ENCODE measurements at regions not wholly inside any gene's neighbourhood (a gene's known extent, or its start where the extent isn't known, plus 50 kb on each side); places are given as distances from the start of the nearest gene placed in this dataset.

GRCh38 chr10:124329941-124330340 lies 88.8 kb downstream of the OAT start:
- WGBS, 2 donors (ENCODE audit: low coverage in 1 of 2): 60 to 71% methylated on average over 1 to 2 of the region's 5 CpGs

GRCh38 chr10:124329362-124329761 lies 89.4 kb downstream of the OAT start:
- 100% methylated on average over 1 of the region's 1 CpG; no CpG with 5 or more reads in 1 of the 2 donors for WGBS, 2 donors (ENCODE audit: low coverage in 1 of 2)
- H3K4me3 ChIP-seq: no peak overlapping the region
- ATAC-seq: no peak
- no peaks in the 10 kb centered on the region for H3K4me1 ChIP-seq
- TF ChIP-seq POLR2AphosphoS5 (IDR thresholded peaks at IDR 0.05): no peak
- TF ChIP-seq CTCF (IDR thresholded peaks at IDR 0.05): no peak
- TF ChIP-seq EP300 (IDR thresholded peaks at IDR 0.05): no peak
- no peak for TF ChIP-seq POLR2A (IDR thresholded peaks at IDR 0.05)
- no peaks in the 10 kb centered on the region for H3K36me3 ChIP-seq
- H3K27ac ChIP-seq: no peak overlapping the region
- H3K27me3 ChIP-seq: no peaks in the 10 kb centered on the region
- peaks cover 0 to 6% (median 0%) of the 10 kb centered on the region in 3 donors for H3K9me3 ChIP-seq

More at GRCh38 chr10:124329941-124330340, 88.8 kb downstream of the OAT start:
- Histone ChIP-seq H3K9me3 (peaks cover 0 to 6% (median 0%) of the 10 kb centered on the region in 3 donors), H3K4me1 (no peaks in the 10 kb centered on the region), H3K27me3 (no peaks in the 10 kb centered on the region), H3K4me3 (no peak overlapping the region), H3K36me3 (no peaks in the 10 kb centered on the region), H3K27ac (no peak overlapping the region)
- no peak for ATAC-seq
- TF ChIP-seq EP300 (IDR thresholded peaks at IDR 0.05) (no peak), POLR2A (IDR thresholded peaks at IDR 0.05) (no peak), POLR2AphosphoS5 (IDR thresholded peaks at IDR 0.05) (no peak), CTCF (IDR thresholded peaks at IDR 0.05) (no peak)

GRCh38 chr10:124328477-124329220 lies 90.1 kb downstream of the OAT start:
- 80% methylated on average over 1 to 5 of the region's 10 CpGs for WGBS, 2 donors (ENCODE audit: low coverage in 1 of 2)
- H3K36me3 ChIP-seq: no peaks in the 10 kb centered on the region
- H3K4me1 ChIP-seq: no peaks in the 10 kb centered on the region
- ATAC-seq: no peak
- no peak for TF ChIP-seq POLR2A (IDR thresholded peaks at IDR 0.05)
- no peak for TF ChIP-seq EP300 (IDR thresholded peaks at IDR 0.05)
- TF ChIP-seq POLR2AphosphoS5 (IDR thresholded peaks at IDR 0.05): no peak
- no peak for TF ChIP-seq CTCF (IDR thresholded peaks at IDR 0.05)
- H3K27me3 ChIP-seq: no peaks in the 10 kb centered on the region
- no peak overlapping the region for H3K4me3 ChIP-seq
- no peak overlapping the region for H3K27ac ChIP-seq
- H3K9me3 ChIP-seq: peaks cover 0 to 6% (median 0%) of the 10 kb centered on the region in 3 donors

- Histone ChIP-seq H3K27me3 (no peaks in the 10 kb centered on the region), H3K27ac (no peak overlapping the region), H3K9me3 (no peaks in the 10 kb centered on the region), H3K4me3 (no peak overlapping the region), H3K4me1 (no peaks in the 10 kb centered on the region), H3K36me3 (no peaks in the 10 kb centered on the region)
- no peak for ATAC-seq
- TF ChIP-seq CTCF (IDR thresholded peaks at IDR 0.05) (no peak), EP300 (IDR thresholded peaks at IDR 0.05) (no peak), POLR2A (IDR thresholded peaks at IDR 0.05) (no peak), POLR2AphosphoS5 (IDR thresholded peaks at IDR 0.05) (no peak)
- no CpG with 5 or more reads among the region's 1 CpG for WGBS, 2 donors (ENCODE audit: low coverage in 1 of 2)
Measured at GRCh38 chr10:124325998-124326636, 92.6 kb downstream of the OAT start.

- no peak for TF ChIP-seq CTCF (IDR thresholded peaks at IDR 0.05)
- TF ChIP-seq EP300 (IDR thresholded peaks at IDR 0.05): no peak
- TF ChIP-seq POLR2A (IDR thresholded peaks at IDR 0.05): no peak
- no peak for TF ChIP-seq POLR2AphosphoS5 (IDR thresholded peaks at IDR 0.05)
- ATAC-seq: no peak
- no peak overlapping the region for H3K27ac ChIP-seq
- no peaks in the 10 kb centered on the region for H3K36me3 ChIP-seq
- WGBS, 2 donors (ENCODE audit: low coverage in 1 of 2): 100% methylated on average over 3 of the region's 3 CpGs; no CpG with 5 or more reads in 1 of the 2 donors
- H3K9me3 ChIP-seq: no peaks in the 10 kb centered on the region
- no peak overlapping the region for H3K4me3 ChIP-seq
- no peaks in the 10 kb centered on the region for H3K4me1 ChIP-seq
- H3K27me3 ChIP-seq: no peaks in the 10 kb centered on the region
Measured at GRCh38 chr10:124325633-124325914, 93.1 kb downstream of the OAT start.

Measured in gastroesophageal sphincter (tissue), 4 donors.